Gastrocnemius medialis (tissue), 4 donors: ENCODE measurements at regions not wholly inside any gene's neighbourhood (a gene's known extent, or its start where the extent isn't known, plus 50 kb on each side); places are given as distances from the start of the nearest gene placed in this dataset.

Experiments
- CTCF ChIP-seq, 5 experiments: fragments of 450-650 bp in 3 of 5; fragments of 200-600 bp in 2 of 5; sonication (generic) in 2 of 5; IDR thresholded peaks in 4 of 5; conservative IDR thresholded peaks in 1 of 5; 1 replicate in 4 of 5; 2 replicates in 1 of 5; pipeline ENCODE4 v1.5.1; 2016 to 2019; ENCODE audit warnings: antibody characterized with exemption in 5 of 5, mild to moderate bottlenecking in 3 of 5, moderate library complexity in 3 of 5
- POLR2A ChIP-seq, 2 donors: fragments of 450-650 bp; IDR thresholded peaks; one replicate each; pipeline ENCODE4 v1.6.1; 2017; ENCODE audit warnings: antibody characterized with exemption in 2 of 2, mild to moderate bottlenecking in 2 of 2, moderate library complexity in 2 of 2

DNA sequence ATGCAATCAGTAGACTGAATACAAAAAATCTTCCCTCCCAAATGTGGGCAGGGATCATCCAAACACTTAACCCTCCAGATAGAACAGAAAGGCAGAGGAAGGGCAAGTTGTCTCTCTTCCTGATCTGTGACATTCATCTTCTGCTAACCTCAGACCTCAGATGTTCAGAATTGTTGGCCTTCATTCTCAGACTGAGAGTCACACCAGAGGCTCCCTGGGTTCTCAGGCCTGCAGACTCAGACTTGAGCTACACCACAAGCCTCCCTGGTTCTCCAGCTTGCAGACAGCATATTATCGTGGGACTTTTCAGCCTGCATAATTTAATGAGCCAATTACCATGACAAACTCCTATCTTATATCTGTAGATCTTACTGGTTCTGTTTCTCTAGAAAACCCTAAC, 1471.6 kb upstream of the ADGRL3 start:
- TF ChIP-seq CTCF (IDR thresholded peaks at IDR 0.05 in 4 of 5, conservative IDR thresholded peaks at IDR 0.05 in 1 of 5) (no peak), POLR2A (IDR thresholded peaks at IDR 0.05) (no peak)
